NCI-H460 (cell line): ENCODE measurements at regions not wholly inside any gene's neighbourhood (a gene's known extent, or its start where the extent isn't known, plus 50 kb on each side); places are given as distances from the start of the nearest gene placed in this dataset.

ENCODE experiments used
- DNase-seq: peaks from one replicate; pipeline ENCODE4 v3.0.0-alpha.2; 2016; ENCODE audit warnings: low read depth; ENCODE audit errors: extremely low read depth

GRCh38 chr4:3685081-3685645 lies 81.0 kb upstream of the ADRA2C start:
- DNase-seq, result no peak

GRCh38 chr4:3684546-3684945 lies 81.6 kb upstream of the ADRA2C start:
- DNase-seq, result no peak

- DNase-seq, result no peak
Observed at GRCh38 chr4:3683744-3684421, 82.3 kb upstream of the ADRA2C start.

- no peak for DNase-seq
Observed at GRCh38 chr4:3683077-3683743, 83.0 kb upstream of the ADRA2C start.

- no peak for DNase-seq
Observed at GRCh38 chr4:3682236-3683076, 83.7 kb upstream of the ADRA2C start.

GRCh38 chr4:3681191-3681590 lies 85.0 kb upstream of the ADRA2C start:
- DNase-seq, result no peak

GRCh38 chr4:3680656-3681055 lies 85.5 kb upstream of the ADRA2C start:
- no peak for DNase-seq

- no peak for DNase-seq
Observed at GRCh38 chr4:3679851-3680311, 86.3 kb upstream of the ADRA2C start.

GRCh38 chr4:3679071-3679825 lies 86.9 kb upstream of the ADRA2C start:
- DNase-seq, result no peak

- no peak for DNase-seq
Observed at GRCh38 chr4:3677748-3678070, 88.5 kb upstream of the ADRA2C start.

- no peak for DNase-seq
Observed at GRCh38 chr4:3676907-3677747, 89.1 kb upstream of the ADRA2C start.

- no peak for DNase-seq
Observed at GRCh38 chr4:3676196-3676595, 90.0 kb upstream of the ADRA2C start.

GRCh38 chr4:3675251-3676115 lies 90.7 kb upstream of the ADRA2C start:
- no peak for DNase-seq

- no peak for DNase-seq
Observed at GRCh38 chr4:3674479-3674851, 91.7 kb upstream of the ADRA2C start.

- DNase-seq, result no peak
Observed at GRCh38 chr4:3673716-3674478, 92.3 kb upstream of the ADRA2C start.

GRCh38 chr4:3673176-3673575 lies 93.0 kb upstream of the ADRA2C start:
- no peak for DNase-seq

- no peak for DNase-seq
Observed at GRCh38 chr4:3672465-3672831, 93.7 kb upstream of the ADRA2C start.
